ENCODE measurements at regions not wholly inside any gene's neighbourhood (a gene's known extent, or its start where the extent isn't known, plus 50 kb on each side); places are given as distances from the start of the nearest gene placed in this dataset.

DNA sequence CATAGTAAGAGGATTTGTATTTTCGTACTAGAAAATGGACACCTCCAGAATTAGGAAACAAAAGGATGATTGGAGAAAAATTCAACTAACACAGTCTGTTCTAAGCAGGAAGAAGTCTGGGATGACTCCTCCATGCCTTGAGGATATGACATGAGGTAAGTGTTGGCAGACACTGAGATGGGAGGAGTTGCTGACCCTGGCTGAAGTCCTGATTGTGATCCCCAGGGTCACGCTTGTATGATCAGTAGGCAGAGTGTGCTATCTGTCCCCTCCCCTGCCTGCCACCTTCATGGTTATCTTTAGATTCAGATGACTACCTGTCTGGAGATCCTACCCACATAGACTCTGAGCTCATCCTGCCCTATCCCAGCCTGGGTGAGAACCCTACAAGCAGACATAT, 249.1 kb downstream of the C1orf94 start:
- no peak for TF ChIP-seq POLR2A (IDR thresholded peaks at IDR 0.05)
- TF ChIP-seq EP300 (IDR thresholded peaks at IDR 0.05), result no peak
- TF ChIP-seq, protein P1, sequence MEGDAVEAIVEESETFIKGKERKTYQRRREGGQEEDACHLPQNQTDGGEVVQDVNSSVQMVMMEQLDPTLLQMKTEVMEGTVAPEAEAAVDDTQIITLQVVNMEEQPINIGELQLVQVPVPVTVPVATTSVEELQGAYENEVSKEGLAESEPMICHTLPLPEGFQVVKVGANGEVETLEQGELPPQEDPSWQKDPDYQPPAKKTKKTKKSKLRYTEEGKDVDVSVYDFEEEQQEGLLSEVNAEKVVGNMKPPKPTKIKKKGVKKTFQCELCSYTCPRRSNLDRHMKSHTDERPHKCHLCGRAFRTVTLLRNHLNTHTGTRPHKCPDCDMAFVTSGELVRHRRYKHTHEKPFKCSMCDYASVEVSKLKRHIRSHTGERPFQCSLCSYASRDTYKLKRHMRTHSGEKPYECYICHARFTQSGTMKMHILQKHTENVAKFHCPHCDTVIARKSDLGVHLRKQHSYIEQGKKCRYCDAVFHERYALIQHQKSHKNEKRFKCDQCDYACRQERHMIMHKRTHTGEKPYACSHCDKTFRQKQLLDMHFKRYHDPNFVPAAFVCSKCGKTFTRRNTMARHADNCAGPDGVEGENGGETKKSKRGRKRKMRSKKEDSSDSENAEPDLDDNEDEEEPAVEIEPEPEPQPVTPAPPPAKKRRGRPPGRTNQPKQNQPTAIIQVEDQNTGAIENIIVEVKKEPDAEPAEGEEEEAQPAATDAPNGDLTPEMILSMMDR (IDR thresholded peaks at IDR 0.05), result no peak
